ENCODE measurements at regions not wholly inside any gene's neighbourhood (a gene's known extent, or its start where the extent isn't known, plus 50 kb on each side); places are given as distances from the start of the nearest gene placed in this dataset.
"Not testable (repeated sequence)": the region's sequence is repeated elsewhere in the genome, so short reads cannot be mapped to it uniquely, and the experiment has no call there.

DNA sequence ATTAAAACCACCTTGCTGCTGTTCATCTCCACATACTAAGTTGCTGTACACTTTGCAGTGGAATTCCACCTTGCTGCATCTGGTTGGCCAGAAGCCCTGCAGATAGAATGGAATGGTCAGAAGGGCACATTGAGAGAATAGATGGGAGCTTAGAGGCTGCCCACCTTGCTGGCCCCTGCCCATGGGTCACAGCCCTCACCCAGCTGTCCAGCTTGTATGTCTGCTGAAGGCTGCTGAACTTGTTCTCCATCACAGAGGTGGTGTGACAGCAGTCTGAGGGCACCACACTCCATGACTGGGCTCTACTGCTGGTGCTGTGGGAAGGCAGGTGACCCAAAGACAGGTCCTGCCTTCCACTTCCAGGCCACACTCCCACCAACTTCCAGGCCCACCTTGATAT is 1755.4 kb downstream of the TP53TG3F start:
- H3K4me3 ChIP-seq (ENCODE audit: insufficient read depth, low read depth, low read length), result no peak overlapping the region
- H3K4me1 Mint-ChIP-seq (ENCODE audit: low read depth, unreplicated experiment), result no peaks in the 10 kb centered on the region
- DNase-seq (ENCODE audit: low read depth) (no peak), FAIRE-seq (no peak)
- H3K27ac ChIP-seq (ENCODE audit: low read depth, low read length), result no peak overlapping the region
- TF ChIP-seq, protein P1, sequence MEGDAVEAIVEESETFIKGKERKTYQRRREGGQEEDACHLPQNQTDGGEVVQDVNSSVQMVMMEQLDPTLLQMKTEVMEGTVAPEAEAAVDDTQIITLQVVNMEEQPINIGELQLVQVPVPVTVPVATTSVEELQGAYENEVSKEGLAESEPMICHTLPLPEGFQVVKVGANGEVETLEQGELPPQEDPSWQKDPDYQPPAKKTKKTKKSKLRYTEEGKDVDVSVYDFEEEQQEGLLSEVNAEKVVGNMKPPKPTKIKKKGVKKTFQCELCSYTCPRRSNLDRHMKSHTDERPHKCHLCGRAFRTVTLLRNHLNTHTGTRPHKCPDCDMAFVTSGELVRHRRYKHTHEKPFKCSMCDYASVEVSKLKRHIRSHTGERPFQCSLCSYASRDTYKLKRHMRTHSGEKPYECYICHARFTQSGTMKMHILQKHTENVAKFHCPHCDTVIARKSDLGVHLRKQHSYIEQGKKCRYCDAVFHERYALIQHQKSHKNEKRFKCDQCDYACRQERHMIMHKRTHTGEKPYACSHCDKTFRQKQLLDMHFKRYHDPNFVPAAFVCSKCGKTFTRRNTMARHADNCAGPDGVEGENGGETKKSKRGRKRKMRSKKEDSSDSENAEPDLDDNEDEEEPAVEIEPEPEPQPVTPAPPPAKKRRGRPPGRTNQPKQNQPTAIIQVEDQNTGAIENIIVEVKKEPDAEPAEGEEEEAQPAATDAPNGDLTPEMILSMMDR (IDR thresholded peaks at IDR 0.05; ENCODE audit: insufficient read depth, low read depth, low read length), result no peak
- TF ChIP-seq EZH2 (IDR thresholded peaks at IDR 0.05; ENCODE audit: insufficient read depth, low read length), result no peak
- H3K79me2 ChIP-seq (ENCODE audit: insufficient read depth, low read length), result no peaks in the 10 kb centered on the region
- no peak overlapping the region for H2AFZ ChIP-seq (ENCODE audit: low read depth, low read length)
- no peaks in the 10 kb centered on the region for H3K36me3 ChIP-seq (ENCODE audit: insufficient read depth, low read length)
- H3K27me3 ChIP-seq (ENCODE audit: insufficient read depth, low read length), result no peaks in the 10 kb centered on the region
- H3K9ac ChIP-seq (ENCODE audit: low read length), result no peak overlapping the region
- no peaks in the 10 kb centered on the region for H3K4me1 ChIP-seq (ENCODE audit: insufficient read depth, low read length)
- H3K36me3 Mint-ChIP-seq (ENCODE audit: low read depth, unreplicated experiment), result no peaks in the 10 kb centered on the region
- H3K27me3 Mint-ChIP-seq (ENCODE audit: low read depth, unreplicated experiment), result no peaks in the 10 kb centered on the region
- H4K20me1 ChIP-seq (ENCODE audit: insufficient read depth, low read length), result no peaks in the 10 kb centered on the region
- H3K4me3 Mint-ChIP-seq (ENCODE audit: unreplicated experiment), result no peak overlapping the region
- H3K9me3 Mint-ChIP-seq (ENCODE audit: unreplicated experiment), result peaks cover 6% of the 10 kb centered on the region
- no peak overlapping the region for H3K27ac Mint-ChIP-seq (ENCODE audit: unreplicated experiment)
- H3K9me3 ChIP-seq (ENCODE audit: insufficient read depth, low read depth, low read length), result peaks cover 3% of the 10 kb centered on the region
- H3K4me2 ChIP-seq (ENCODE audit: low read length), result no peak overlapping the region

DNA sequence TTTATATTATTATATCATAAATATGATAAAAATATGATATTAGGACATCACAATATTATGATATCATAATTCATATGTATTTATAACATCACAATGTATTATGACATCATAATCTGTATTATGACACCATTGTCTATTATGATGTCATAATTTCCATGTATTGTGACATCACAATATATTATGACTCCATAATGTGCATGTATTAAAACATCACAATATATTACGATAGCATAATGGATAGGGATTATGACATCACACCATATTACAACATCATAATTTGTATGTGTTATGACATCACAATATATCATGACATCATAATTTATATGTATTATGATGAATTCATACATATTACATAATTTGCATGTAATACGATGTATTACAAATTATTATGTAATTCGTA is 1755.9 kb downstream of the TP53TG3F start:
- H4K20me1 ChIP-seq (ENCODE audit: insufficient read depth, low read length), result no peaks in the 10 kb centered on the region
- H2AFZ ChIP-seq (ENCODE audit: low read depth, low read length), result no peak overlapping the region
- no peak overlapping the region for H3K9ac ChIP-seq (ENCODE audit: low read length)
- H3K79me2 ChIP-seq (ENCODE audit: insufficient read depth, low read length), result no peaks in the 10 kb centered on the region
- Mint-ChIP-seq H3K27me3 (ENCODE audit: low read depth, unreplicated experiment) (no peaks in the 10 kb centered on the region), H3K36me3 (ENCODE audit: low read depth, unreplicated experiment) (no peaks in the 10 kb centered on the region), H3K4me3 (ENCODE audit: unreplicated experiment) (no peak overlapping the region), H3K4me1 (ENCODE audit: low read depth, unreplicated experiment) (no peaks in the 10 kb centered on the region), H3K9me3 (ENCODE audit: unreplicated experiment) (peaks cover 6% of the 10 kb centered on the region), H3K27ac (ENCODE audit: unreplicated experiment) (no peak overlapping the region)
- H3K9me3 ChIP-seq (ENCODE audit: insufficient read depth, low read depth, low read length), result peaks cover 3% of the 10 kb centered on the region
- no peak for FAIRE-seq
- H3K4me2 ChIP-seq (ENCODE audit: low read length), result no peak overlapping the region
- TF ChIP-seq EZH2 (IDR thresholded peaks at IDR 0.05; ENCODE audit: insufficient read depth, low read length), result no peak
- TF ChIP-seq, protein P1 (IDR thresholded peaks at IDR 0.05; ENCODE audit: insufficient read depth, low read depth, low read length), result no peak
- H3K4me1 ChIP-seq (ENCODE audit: insufficient read depth, low read length), result no peaks in the 10 kb centered on the region
- H3K4me3 ChIP-seq (ENCODE audit: insufficient read depth, low read depth, low read length), result no peak overlapping the region
- H3K36me3 ChIP-seq (ENCODE audit: insufficient read depth, low read length), result no peaks in the 10 kb centered on the region
- no peak for DNase-seq (ENCODE audit: low read depth)
- H3K27me3 ChIP-seq (ENCODE audit: insufficient read depth, low read length), result no peaks in the 10 kb centered on the region
- no peak overlapping the region for H3K27ac ChIP-seq (ENCODE audit: low read depth, low read length)

DNA sequence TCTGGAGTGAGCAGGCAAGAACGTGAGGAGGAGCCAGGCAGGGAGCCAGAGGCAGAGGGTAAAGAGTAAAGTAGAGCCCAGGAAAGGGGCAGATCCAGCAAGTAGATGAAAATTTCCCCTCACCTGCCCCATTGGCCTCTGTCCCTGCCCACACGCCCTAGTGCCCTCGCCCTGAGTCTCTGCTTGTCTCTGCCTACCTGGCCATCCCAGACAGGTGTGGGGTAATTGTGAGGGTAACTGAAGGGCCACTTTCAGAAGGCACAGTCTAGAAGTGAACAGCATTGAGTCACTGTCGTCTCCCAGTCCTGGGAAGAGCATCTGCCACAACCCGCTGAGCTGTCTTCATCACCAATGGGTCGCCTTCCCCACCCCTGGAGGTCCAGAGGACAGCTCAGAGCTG is 1756.8 kb downstream of the TP53TG3F start:
- H3K4me1 Mint-ChIP-seq (ENCODE audit: low read depth, unreplicated experiment); FAIRE-seq; H2AFZ ChIP-seq (ENCODE audit: low read depth, low read length); H3K4me2 ChIP-seq (ENCODE audit: low read length); H3K27ac Mint-ChIP-seq (ENCODE audit: unreplicated experiment); H3K36me3 Mint-ChIP-seq (ENCODE audit: low read depth, unreplicated experiment); H3K27me3 ChIP-seq (ENCODE audit: insufficient read depth, low read length); H3K27ac ChIP-seq (ENCODE audit: low read depth, low read length); H3K9me3 ChIP-seq (ENCODE audit: insufficient read depth, low read depth, low read length); H3K4me3 ChIP-seq (ENCODE audit: insufficient read depth, low read depth, low read length); H4K20me1 ChIP-seq (ENCODE audit: insufficient read depth, low read length); H3K36me3 ChIP-seq (ENCODE audit: insufficient read depth, low read length); DNase-seq (ENCODE audit: low read depth); H3K79me2 ChIP-seq (ENCODE audit: insufficient read depth, low read length); H3K9me3 Mint-ChIP-seq (ENCODE audit: unreplicated experiment); H3K4me3 Mint-ChIP-seq (ENCODE audit: unreplicated experiment); H3K27me3 Mint-ChIP-seq (ENCODE audit: low read depth, unreplicated experiment); H3K4me1 ChIP-seq (ENCODE audit: insufficient read depth, low read length); H3K9ac ChIP-seq (ENCODE audit: low read length): not testable (repeated sequence)

Data from astrocyte (in vitro differentiated cells and primary cell).